AML-193 (cell line): ENCODE measurements at regions not wholly inside any gene's neighbourhood (a gene's known extent, or its start where the extent isn't known, plus 50 kb on each side); places are given as distances from the start of the nearest gene placed in this dataset.

ENCODE experiments used
- DNase-seq, 2 experiments: peaks; one replicate each; lab custom pipeline; 2025; lab: John Stamatoyannopoulos, UW

GRCh38 chr2:46831051-46831868 is 84.3 kb downstream of the MCFD2 start:
- no peak for DNase-seq

GRCh38 chr2:46829231-46829995 is 86.2 kb downstream of the MCFD2 start:
- no peak for DNase-seq

GRCh38 chr2:46828491-46829230 is 86.9 kb downstream of the MCFD2 start:
- no peak for DNase-seq

GRCh38 chr2:46828135-46828438 is 87.5 kb downstream of the MCFD2 start:
- DNase-seq = no peak

GRCh38 chr2:46827274-46828134 is 88.1 kb downstream of the MCFD2 start:
- no peak for DNase-seq

- DNase-seq = no peak
Measured at GRCh38 chr2:46826569-46827245, 88.9 kb downstream of the MCFD2 start.

- DNase-seq = no peak
Measured at GRCh38 chr2:46825939-46826568, 89.6 kb downstream of the MCFD2 start.

GRCh38 chr2:46825231-46825938 is 90.2 kb downstream of the MCFD2 start:
- no peak for DNase-seq

GRCh38 chr2:46824611-46825010 is 91.0 kb downstream of the MCFD2 start:
- DNase-seq = no peak

GRCh38 chr2:46821600-46821999 is 94.0 kb downstream of the MCFD2 start:
- no peak for DNase-seq

- no peak for DNase-seq
Measured at GRCh38 chr2:46818819-46819218, 96.8 kb downstream of the MCFD2 start.

- no peak for DNase-seq
Measured at GRCh38 chr2:46818141-46818621, 97.4 kb downstream of the MCFD2 start.

- no peak for DNase-seq
Measured at GRCh38 chr2:46816846-46817726, 98.5 kb downstream of the MCFD2 start.

- no peak for DNase-seq
Measured at GRCh38 chr2:46816151-46816845, 99.3 kb downstream of the MCFD2 start.

- DNase-seq = no peak
Measured at GRCh38 chr2:46815121-46815802, 100.3 kb downstream of the MCFD2 start.

- no peak for DNase-seq
Measured at GRCh38 chr2:46814160-46814961, 101.2 kb downstream of the MCFD2 start.

GRCh38 chr2:46813680-46814079 is 101.9 kb downstream of the MCFD2 start:
- no peak for DNase-seq
